Activated CD4-positive, alpha-beta T cell treated with anti-CD3 and anti-CD28 coated beads, Interleukin-2, Interleukin-6, amounts not matched to agents 100 ng/mL and 50 ng/mL, durations not matched to agents 16 hours and 8 hours (primary cell): ENCODE measurements at regions not wholly inside any gene's neighbourhood (a gene's known extent, or its start where the extent isn't known, plus 50 kb on each side); places are given as distances from the start of the nearest gene placed in this dataset.

Experiments used
- DNase-seq: peaks from one replicate; pipeline ENCODE4 v3.0.0-alpha.2; 2020

GRCh38 chr18:34075963-34076860 is 148.5 kb downstream of the NOL4 start:
- no peak for DNase-seq

- DNase-seq = no peak
Observed at GRCh38 chr18:34061226-34061625, 163.5 kb downstream of the NOL4 start.

GRCh38 chr18:34055227-34055626 is 169.5 kb downstream of the NOL4 start:
- DNase-seq = no peak

GRCh38 chr18:34050661-34051060 is 174.1 kb downstream of the NOL4 start:
- no peak for DNase-seq

GRCh38 chr18:34049511-34049910 is 175.2 kb downstream of the NOL4 start:
- no peak for DNase-seq

GRCh38 chr18:34048423-34048822 is 176.3 kb downstream of the NOL4 start:
- no peak for DNase-seq

- DNase-seq = no peak
Observed at GRCh38 chr18:34042423-34043146, 182.1 kb downstream of the NOL4 start.

- no peak for DNase-seq
Observed at GRCh38 chr18:34039611-34040010, 185.1 kb downstream of the NOL4 start.

- no peak for DNase-seq
Observed at GRCh38 chr18:34039201-34039600, 185.5 kb downstream of the NOL4 start.

- no peak for DNase-seq
Observed at GRCh38 chr18:34038086-34038485, 186.6 kb downstream of the NOL4 start.

- DNase-seq = no peak
Observed at GRCh38 chr18:34033968-34034367, 190.7 kb downstream of the NOL4 start.

- DNase-seq = no peak
Observed at GRCh38 chr18:34031810-34032209, 192.9 kb downstream of the NOL4 start.

GRCh38 chr18:34028324-34028723 is 196.4 kb downstream of the NOL4 start:
- DNase-seq = no peak

GRCh38 chr18:34025191-34025801 is 199.4 kb downstream of the NOL4 start:
- DNase-seq = no peak

- no peak for DNase-seq
Observed at GRCh38 chr18:34023471-34023870, 201.2 kb downstream of the NOL4 start.

GRCh38 chr18:34018336-34018735 is 206.4 kb downstream of the NOL4 start:
- DNase-seq = no peak

- DNase-seq = no peak
Observed at GRCh38 chr18:34003687-34004086, 221.0 kb downstream of the NOL4 start.

GRCh38 chr18:34002130-34002529 is 222.6 kb downstream of the NOL4 start:
- DNase-seq = no peak

- DNase-seq = no peak
Observed at GRCh38 chr18:34001376-34001775, 223.3 kb downstream of the NOL4 start.

GRCh38 chr18:33987206-33987605 is 237.5 kb downstream of the NOL4 start:
- no peak for DNase-seq

GRCh38 chr18:33983126-33983525 is 241.6 kb downstream of the NOL4 start:
- no peak for DNase-seq

- no peak for DNase-seq
Observed at GRCh38 chr18:33960417-33960816, 264.3 kb downstream of the NOL4 start.

- no peak for DNase-seq
Observed at GRCh38 chr18:33959609-33960008, 265.1 kb downstream of the NOL4 start.

GRCh38 chr18:33957707-33958106 is 267.0 kb downstream of the NOL4 start:
- DNase-seq = no peak
